Stimulated activated CD4-positive, alpha-beta T cell treated with anti-CD3 and anti-CD28 coated beads, Interleukin-12 subunit alpha, Interleukin-12 subunit beta, amount 100 ng/mL, for 48 hours (primary cell): ENCODE measurements at regions not wholly inside any gene's neighbourhood (a gene's known extent, or its start where the extent isn't known, plus 50 kb on each side); places are given as distances from the start of the nearest gene placed in this dataset.

ENCODE experiments used
- DNase-seq, 3 donors: peaks; one replicate each; pipeline ENCODE4 v3.0.0-alpha.2; 2020; ENCODE audit warnings: low read depth in 2 of 3, low spot score in 1 of 3

DNA sequence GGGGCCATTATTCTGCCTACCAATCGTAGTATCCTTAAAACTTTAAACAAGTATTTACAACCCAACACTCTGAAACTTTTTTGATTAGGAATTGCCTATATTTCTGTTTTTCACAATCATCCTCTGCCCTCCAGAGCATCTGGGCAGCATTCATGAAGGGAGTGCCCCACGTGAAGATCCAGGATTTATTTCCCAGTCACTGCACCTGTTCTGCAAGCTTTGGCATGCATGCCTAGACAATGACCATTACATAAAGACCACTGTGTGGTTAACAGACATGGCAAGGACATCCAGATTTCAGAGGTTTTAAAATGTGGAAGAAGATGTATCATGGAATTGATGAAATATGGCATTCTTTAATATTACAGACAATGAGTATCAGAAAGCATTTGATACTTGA, 1083.8 kb downstream of the TBC1D22A start:
- DNase-seq: no peak

DNA sequence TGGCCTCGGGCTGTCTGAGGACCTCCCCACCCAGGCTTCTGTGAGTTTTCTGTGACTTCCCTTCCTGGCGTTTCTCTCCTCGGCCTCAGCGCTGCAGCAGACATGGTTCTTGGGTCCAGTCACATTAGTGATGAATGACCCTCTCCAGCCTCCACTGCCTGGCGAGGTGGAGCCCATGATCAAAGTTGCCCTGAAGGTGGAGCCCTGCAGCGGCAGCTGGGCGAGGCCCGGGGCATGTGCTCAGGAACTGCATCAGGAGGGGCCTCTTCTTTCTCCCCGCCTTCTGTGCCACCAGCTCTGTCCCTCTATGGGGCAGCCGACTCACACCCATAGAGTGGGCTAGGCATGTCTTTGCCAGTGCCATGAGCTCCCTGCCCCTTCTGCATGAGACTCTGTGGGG, 1079.7 kb downstream of the TBC1D22A start:
- no peak for DNase-seq

DNA sequence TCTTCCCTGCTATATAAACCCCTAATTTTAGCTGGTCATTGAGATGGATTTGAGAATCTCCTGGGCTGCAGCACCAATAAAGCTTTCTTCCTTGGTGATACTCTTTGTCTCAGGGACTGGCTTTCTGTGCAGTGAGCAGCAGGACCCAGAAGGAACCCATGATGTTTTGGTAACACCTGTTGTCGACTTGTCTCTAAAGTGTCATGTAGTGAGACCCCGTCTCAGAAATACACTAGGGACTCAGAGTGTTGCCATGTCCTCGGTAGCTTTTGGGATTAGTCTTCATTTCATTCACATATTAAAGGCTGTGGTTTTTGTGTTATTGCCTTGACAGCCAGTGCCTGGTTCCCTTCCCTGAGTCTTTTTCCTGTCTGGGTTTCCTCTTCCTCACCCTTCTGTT, 1078.7 kb downstream of the TBC1D22A start:
- no peak for DNase-seq

DNA sequence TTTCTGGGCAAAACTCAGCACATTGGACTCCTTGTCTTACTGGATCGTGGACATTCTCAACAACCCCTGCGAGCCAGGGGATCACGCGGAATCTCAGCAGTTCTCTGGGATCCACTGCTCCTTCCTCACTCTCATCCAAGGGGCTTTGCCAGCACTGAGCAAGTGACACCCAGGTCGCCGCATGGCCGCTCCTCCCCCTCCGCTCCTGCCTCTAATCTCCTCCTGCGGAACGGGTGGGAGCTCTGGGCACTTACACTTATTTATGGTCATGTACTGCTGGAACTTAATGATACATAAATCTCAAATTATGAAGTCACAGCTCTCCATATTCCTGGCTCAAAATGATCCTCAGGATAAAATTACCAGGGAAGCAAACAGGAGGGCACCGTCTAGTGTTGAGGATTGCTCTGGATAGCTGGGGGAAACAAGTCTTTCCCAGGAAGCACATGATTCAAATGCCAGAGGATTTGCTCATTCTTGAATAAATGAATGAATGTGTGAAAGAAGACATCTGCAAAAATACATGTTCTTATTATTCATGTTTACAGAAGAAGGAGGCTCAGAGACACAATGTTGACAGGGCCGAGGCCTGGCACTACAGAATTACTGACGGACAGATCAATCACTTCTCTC, 1077.3 kb downstream of the TBC1D22A start:
- no peak for DNase-seq

DNA sequence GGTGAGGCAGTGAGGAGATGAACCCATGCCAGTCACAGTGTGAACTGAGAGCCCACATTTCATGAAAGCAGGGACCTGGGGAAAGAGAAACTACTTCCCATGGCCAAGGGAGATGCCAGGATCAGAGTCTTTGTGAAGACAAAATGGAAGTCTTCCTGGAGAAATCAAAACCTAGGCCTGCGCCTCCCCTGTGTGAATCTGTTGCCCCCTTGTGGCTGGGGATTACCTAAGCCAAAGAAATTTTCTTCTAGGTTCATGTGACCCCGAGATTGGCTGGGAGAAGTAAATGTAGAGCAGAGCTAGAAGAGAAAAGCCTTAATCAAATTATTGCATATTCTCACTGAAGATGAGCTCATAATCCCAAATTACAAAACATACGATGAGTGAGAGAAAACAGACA, 1075.3 kb downstream of the TBC1D22A start:
- peak in 1 of 3 donors; percentile 8 for DNase-seq

DNA sequence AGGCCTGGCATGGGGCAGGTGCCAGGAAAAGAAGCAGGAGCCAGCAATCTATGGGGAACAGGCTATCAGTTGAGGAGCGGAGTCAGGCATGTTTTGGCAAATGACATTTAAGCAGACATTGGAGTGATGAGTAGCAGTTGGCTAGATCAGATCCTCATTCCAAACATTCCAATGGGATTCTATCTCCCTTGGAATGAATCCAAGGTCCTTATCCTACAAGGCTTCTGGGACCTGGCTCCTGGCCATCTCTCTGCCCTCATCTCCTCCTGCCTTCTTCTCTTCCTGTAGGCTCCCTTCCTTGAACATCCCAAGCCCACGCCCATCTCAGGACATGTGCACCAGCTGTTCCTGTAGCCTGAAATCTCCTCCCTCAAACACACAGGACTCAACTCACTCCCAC, 1074.5 kb downstream of the TBC1D22A start:
- DNase-seq: no peak

DNA sequence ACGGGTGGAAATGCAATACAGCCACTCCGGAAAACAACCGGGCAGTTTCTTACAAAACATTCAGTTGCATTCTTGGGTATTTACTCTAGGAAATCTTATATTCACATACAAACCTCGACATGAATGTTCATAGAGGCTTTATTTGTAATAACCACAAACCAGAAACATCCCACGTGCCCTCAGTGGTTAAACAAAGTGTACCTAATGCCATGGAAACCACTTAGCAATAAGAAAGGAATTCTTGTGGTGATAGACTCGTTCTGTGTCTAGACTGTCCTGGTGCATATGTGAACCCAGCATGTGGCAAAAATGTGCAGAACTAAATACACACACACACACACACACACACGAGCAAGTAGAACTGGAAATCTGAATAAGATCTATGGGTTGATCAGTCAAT, 1073.3 kb downstream of the TBC1D22A start:
- DNase-seq: no peak

DNA sequence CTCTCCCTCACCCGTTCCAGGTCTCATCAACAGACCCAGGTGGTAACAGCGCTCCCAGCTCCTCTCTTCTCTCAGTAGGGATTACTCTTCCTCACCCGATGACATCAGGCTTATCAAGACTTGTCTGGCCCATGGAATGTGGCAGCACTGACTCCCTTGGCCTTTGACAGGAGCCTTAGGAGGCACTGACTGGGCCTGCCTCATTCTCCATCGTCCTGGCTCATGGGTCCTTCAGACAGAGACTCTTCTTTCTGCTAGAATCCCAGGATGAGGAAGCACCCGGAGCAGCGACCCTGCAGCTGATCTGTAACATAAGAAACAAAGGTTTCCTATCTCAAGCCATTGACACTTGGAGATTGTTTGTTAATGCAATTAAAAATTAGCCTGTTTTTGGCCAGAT, 1063.6 kb downstream of the TBC1D22A start:
- DNase-seq: no peak

DNA sequence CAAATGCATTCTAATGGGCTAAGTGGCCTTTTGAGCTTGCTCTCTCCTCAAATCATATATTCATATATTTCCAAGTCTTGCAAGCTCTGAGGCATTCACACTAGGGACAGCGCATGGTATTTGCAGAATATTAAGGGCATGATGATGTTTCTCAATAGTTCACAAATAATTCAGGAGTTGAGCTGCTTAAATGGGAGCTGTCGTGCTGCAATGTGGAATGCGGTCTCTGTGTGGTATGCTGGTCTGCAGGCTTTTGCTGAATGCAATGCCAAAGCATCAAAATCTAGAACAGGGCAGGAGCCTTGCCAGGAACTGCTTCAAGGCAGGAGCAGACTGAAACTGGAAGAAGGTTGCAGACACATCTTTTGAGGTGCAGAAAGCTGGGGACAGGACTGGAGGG, 1060.0 kb downstream of the TBC1D22A start:
- DNase-seq: no peak

DNA sequence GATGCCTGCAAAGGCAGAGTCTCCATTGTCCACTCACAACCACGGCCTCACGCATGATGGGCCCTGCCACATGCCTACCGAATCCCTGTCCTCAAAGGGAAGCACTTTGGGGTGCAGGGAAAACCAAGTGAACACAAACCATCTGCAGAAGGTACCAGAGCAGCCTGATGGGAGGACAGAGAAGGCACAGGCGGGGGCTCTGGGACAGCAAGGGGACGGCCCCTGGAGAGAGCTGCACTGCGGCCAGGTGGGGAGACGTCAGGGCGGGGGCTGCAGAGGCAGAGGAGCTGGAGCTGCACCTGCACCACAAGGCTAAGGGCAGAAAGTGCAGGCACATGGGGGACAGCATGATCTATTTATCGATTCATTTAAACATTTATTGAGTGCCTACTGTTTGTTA, 1056.0 kb downstream of the TBC1D22A start:
- DNase-seq: no peak

DNA sequence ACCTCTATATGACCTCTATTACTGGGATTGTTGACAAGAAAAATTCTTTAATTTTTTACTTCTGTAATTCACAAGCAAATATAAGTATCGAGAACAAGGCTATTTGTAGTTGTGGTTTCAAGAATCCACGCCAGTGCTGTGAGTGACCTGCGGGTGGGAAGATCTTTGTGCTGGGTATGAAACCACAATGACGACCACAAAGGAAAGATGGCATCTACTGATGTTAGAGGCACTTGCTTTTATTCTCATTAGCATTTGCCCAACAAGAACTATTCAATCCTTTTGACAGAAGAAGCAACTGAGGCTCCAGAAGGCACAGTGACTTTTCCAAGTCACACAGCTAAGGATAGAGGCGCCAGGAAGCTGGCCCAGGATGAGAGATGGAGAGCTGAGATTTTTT, 1054.9 kb downstream of the TBC1D22A start:
- no peak for DNase-seq

DNA sequence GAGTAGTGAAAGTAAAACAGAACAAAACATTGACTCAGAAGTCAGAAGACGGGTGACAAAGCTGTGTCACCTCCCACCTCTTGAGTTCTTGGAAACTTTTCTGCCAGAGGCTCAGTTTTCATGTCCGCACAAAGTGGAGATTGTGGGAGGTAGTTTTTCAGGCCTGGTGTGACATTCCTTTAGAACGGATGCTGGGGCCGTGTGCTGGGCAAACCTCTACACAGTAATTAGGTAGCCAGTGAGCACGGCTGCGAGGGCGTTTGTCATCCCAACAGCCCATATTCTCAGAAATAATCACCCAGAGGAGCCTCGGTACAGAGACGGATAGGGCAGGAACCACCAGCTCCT, 1054.4 kb downstream of the TBC1D22A start:
- no peak for DNase-seq

DNA sequence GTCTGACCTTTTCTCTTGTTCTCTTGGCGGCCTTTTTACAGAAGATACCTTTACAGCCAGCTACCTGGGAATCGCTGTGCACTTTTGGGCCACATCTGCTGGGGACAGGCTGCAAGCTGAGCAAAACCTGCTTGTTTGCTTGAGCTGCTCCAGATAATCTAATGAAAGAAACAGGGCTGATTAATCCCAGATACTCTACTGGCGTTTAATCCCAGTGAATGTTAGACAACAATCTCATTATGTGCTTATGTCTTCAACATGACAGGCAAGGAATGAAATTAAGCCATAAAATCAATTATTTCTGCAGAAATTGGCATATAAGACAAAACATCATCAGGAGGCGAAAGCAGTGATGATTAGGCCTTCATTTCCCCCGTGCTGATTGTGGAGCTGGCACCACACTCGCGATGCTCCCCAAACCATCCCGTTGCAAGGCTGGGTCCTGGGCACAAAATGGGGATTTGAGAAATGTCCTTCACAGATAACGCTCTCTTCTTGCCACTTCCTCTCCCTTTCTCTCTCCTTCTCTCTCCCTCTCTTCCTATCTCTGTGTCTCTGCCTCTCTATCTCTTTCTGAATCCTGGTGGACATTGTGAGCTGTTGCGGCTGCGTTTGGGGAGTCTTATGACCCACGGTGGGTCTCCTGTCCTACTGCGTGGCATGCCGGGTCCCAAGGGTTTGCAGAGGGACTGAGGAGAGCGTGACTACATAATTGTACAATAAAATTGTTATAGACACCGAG, 1053.8 kb downstream of the TBC1D22A start:
- no peak for DNase-seq

DNA sequence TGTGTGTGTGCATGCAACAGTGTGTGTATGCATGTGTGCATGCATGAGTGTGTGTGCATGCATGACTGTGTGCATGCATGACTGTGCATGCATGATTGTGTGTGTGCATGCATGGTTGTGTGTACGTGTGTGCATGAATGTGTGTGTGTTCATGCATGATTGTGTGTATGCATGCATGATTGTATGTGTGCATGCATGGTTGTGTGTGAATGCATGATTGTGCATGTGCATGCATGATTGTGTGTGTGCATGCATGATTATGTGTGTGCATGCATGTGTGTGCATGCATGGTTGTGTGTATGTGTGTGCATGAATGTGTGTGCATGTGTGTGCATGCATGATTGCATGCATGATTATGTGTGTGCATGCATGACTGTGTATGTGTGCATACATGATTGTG, 1052.0 kb downstream of the TBC1D22A start:
- no peak for DNase-seq

DNA sequence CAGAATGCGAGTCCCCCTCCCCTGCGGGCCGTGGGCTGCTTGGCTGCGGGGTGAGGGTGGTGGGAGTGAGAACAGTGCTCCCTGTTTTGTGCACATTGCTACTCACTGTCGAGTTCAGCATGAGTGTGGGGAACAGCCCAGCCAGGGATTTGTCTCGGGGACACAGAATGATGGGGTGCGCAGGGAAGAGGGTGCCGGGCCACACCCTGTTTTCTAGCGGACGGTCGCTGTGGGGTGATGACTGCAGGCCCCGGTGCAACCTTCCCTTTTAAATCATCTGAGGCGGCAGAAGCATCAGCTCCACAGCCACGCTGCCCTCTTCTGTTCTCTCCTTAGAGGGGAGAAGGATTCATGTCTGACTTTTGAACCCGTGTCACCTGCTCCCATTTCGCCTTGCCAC, 1051.2 kb downstream of the TBC1D22A start:
- DNase-seq: no peak

DNA sequence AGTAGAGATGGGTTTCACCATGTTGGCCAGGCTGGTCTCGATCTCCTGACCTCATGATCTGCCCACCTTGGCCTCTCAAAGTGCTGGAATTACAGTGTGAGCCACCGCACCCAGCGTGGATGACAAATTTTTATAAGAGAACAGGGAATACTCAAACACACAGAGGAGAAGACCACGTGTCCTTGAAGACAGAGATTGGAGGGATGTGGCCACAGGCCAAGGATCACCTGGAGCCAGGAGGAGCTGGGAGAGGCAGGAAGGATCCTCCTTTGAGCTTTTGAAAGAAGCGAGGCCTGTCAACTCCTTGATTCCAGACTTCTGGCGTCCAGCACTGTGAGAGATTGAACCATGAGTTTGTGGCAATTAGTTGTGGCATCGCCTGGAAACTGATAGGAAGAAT, 1049.5 kb downstream of the TBC1D22A start:
- no peak for DNase-seq

DNA sequence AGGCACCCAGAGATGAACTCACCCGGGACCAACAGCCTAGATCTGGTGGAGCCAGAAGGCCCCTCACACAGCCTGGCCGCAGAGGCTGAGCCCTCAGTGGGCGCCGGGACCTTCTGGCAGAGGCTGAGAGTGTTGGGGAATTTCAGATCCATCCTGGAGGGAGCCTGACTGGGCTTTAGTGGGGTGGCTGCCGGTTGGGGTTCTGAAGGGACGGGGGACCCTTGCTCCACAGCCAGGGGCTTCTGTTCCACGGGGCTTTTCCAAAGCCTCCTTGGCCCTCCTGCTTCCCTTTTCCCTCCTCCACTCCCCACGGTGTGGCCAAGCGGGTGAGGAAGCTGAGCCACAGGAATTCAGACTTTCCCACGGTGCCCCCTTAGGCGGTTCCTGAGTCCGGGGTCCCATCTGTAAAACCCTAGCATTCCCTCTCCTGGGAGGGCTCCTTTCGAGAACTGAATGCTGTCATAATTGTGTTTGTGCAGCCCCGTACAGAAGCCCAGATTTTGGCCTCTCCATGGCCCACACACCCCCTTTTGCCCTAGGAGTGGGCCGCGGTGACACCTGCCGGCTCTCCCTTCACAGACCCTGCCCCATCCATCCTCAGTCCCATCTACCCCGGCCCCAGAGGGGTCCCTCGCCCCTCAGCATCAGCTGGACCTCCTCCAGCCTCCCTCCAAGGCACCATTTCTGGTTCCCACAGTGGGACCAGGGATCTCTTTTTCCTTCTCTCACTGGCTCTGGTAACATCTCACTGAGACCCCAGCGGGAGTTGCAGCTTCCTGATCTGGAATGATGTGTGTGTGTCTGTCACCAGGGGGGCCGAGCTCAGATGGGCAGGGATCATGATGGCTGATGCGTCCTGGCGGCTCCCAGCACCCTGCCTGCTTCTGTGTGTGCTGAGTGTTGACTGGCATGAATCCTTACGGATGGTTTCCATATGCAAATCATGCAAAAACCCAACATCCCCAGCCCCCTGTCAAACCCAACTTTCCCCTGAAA, 1048.4 kb downstream of the TBC1D22A start:
- DNase-seq: no peak

DNA sequence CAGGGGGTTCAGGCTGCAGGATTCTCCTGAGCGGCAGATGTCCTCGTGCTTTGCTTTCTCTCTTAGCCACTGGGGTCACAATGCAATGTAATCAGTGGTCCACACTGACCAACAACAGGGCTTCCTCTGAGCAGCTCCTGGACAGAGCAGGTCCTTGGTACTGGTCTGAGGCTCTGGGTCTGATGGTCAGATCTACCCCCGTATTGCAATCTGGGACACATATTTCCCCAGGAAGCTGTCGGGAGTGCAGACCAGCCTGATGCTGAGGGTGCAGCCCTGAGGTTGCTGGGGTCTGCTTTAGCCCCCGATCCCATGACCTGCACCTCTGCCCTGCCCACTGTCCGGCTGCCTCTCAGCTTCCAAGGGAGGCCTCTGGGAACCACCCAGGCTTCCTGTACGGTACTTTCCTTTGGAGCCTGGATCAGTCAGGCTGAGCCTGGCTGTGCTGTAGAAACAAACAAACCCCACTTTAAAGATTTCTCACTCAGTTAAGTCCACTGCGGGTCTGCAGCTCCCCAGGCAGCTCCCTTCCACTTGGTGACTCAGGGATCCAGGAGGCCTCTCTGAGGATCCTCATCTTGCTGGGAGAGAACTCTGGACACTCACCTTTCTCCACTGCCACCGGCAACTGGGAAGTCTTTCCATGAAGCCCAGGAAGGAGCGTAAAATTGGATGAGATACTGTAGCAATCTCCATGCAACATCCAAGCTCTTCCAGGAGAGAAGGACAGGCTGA, 1046.6 kb downstream of the TBC1D22A start:
- no peak for DNase-seq

DNA sequence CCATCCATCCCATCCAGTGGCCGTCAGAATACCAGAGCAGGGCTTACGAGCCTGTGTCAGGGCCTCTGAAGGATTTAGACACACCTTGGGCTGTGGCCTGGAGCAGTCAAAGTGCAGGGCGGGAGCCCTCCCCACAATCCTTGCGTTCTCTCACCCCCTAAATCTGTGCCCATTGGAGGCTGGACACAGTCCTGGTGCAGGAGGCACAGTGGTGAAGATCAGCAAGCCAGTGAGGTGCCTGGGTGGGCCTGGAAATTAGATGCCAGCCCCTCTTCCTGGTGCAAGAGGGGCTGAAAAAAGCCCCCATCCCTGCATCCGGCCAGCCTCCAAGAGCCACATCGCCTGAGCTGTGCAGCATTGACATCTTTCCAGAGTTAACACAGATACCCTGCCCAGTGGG, 1045.8 kb downstream of the TBC1D22A start:
- no peak for DNase-seq

DNA sequence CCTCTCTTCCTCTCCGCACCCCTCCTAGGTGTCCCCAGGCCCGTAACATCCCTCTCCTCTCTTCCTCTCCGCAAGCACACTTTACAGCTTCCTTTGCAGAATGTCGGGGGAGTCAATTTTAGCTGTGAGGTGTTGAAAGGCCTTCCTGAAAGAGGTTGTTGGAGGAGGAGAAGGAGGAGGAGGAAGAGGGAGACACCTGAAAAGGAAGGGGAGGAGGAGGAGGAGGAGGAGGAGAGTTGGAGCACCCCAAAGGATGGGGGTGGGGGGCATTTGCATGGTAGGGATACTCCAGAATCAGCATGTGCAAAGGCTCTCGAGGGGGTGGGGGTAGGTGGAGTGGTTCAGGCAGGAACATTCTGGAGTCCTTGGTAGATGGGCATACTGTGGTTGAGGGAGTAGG, 1045.1 kb downstream of the TBC1D22A start:
- no peak for DNase-seq

DNA sequence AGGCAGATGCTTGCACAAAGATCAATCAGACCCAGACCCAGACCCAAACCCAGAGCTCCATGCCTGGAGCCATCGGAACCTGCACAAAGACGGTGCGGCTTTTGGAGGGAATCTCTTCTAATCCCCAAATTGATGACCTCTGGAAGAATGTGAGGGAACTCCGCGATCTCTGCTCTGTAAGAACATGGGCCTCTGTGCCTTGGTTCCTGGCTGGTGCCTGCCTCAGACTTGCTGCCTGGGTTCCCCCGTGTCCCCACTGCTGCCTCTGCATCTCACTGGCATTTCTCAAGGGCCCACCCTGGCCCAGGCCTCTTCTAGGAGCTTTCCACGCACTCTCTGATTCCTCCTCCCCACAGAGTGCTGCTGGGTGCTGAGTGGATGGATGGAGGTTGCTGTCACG, 1044.4 kb downstream of the TBC1D22A start:
- no peak for DNase-seq
